ENCODE measurements at regions not wholly inside any gene's neighbourhood (a gene's known extent, or its start where the extent isn't known, plus 50 kb on each side); places are given as distances from the start of the nearest gene placed in this dataset.

GRCh38 chr5:35305336-35306020 is 75.2 kb upstream of the PRLR start:
- ATAC-seq (no peak), FAIRE-seq (no peak), DNase-seq (ENCODE audit: extremely low read depth in 1 of 4, low spot score in 3 of 4) (no peak)
- no peaks in the 10 kb centered on the region for H3K4me1 ChIP-seq (replicated peaks in 1 of 2; ENCODE audit: control insufficient read depth in 2 of 2, insufficient read depth in 2 of 2, low read length in 2 of 2)
- intact Hi-C loops (cut with micrococcal nuclease) = no loop called here
- H3K9ac ChIP-seq (ENCODE audit: insufficient read depth in 1 of 2, low read depth in 2 of 2, low read length in 2 of 2) = no peak overlapping the region
- no TSS peak for BruUV-seq (replicated peaks)
- no peak overlapping the region for H3K4me2 ChIP-seq (ENCODE audit: insufficient read depth, low read length)
- no peak overlapping the region for H3K4me3 ChIP-seq
- H3K79me2 ChIP-seq (ENCODE audit: control insufficient read depth, insufficient read depth, low read length) = no peaks in the 10 kb centered on the region
- in situ Hi-C loops (cut with MboI) = no loop called here
- POLR2A ChIA-PET = no interaction called here
- no peaks in the 10 kb centered on the region; the same call in 1 of the 2 replicates for H3K9me3 ChIP-seq (replicated peaks; ENCODE audit: control insufficient read depth, insufficient read depth, low read depth, low read length)
- no peak overlapping the region for H2AFZ ChIP-seq (ENCODE audit: low read depth, low read length)
- H4K20me1 ChIP-seq (replicated peaks; ENCODE audit: control insufficient read depth, insufficient read depth, low read length) = no peaks in the 10 kb centered on the region
- CTCF ChIA-PET (ENCODE audit: low intra/inter-chr PET ratio) = no interaction called here
- 0% methylated on average over 2 of the region's 2 CpGs for WGBS (ENCODE audit: insufficient coverage, low coverage, missing lambda C conversion rate)
- H3K27ac ChIP-seq (ENCODE audit: extremely low read depth, low read depth, low read length) = no peak overlapping the region
- H3K27me3 ChIP-seq (ENCODE audit: control insufficient read depth in 2 of 2, insufficient read depth in 2 of 2, low read length in 2 of 2) = no peaks in the 10 kb centered on the region
- H3K36me3 ChIP-seq (ENCODE audit: control insufficient read depth, insufficient read depth, low read length) = no peaks in the 10 kb centered on the region
- no peaks in the 10 kb centered on the region for H3K9me1 ChIP-seq (ENCODE audit: control insufficient read depth, insufficient read depth, low read length)
- TF ChIP-seq ZFP91 (CRISPR knock-in tag; IDR thresholded peaks at IDR 0.05) (no peak), MCM2 (IDR thresholded peaks at IDR 0.05; ENCODE audit: low read depth) (no peak), GATA2 (CRISPR knock-in tag; IDR thresholded peaks at IDR 0.05) (no peak), TCF15 (CRISPR knock-in tag; IDR thresholded peaks at IDR 0.05) (no peak), PTRF (tag; IDR thresholded peaks at IDR 0.05) (no peak), RCOR1 (IDR thresholded peaks at IDR 0.05; ENCODE audit: borderline replicate concordance in 1 of 2, low read depth in 2 of 2, low read length in 2 of 2) (no peak), PHF21A (IDR thresholded peaks at IDR 0.05; ENCODE audit: borderline replicate concordance, low read depth) (no peak), ZNF707 (CRISPR knock-in tag; conservative IDR thresholded peaks at IDR 0.05) (no peak), ZNF134 (CRISPR knock-in tag; conservative IDR thresholded peaks at IDR 0.05) (no peak), RREB1 (CRISPR knock-in tag; IDR thresholded peaks at IDR 0.05) (no peak), CBFA2T2 (conservative IDR thresholded peaks at IDR 0.05) (no peak), HINFP (tag; conservative IDR thresholded peaks at IDR 0.05; ENCODE audit: low read depth) (no peak)
